ENCODE measurements at regions not wholly inside any gene's neighbourhood (a gene's known extent, or its start where the extent isn't known, plus 50 kb on each side); places are given as distances from the start of the nearest gene placed in this dataset.

DNA sequence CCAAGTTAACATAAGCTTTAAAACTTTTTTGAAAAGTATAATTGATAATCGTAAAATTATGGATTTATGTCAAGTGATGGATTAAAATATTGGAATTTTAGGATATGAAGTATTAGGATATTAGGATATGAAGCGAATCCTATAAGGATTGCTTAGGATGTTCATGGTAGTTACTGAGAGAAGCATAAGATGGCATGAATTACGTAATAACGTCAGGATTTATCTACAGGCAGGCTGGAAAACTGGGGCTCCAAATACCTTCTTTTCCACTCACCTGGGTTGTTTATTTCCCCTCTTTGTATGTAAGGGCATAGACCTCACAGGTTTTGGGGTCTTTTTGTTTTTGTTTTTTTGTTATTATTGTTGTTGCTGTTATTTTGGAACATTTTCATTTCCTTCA, 65.2 kb upstream of the TMEM33 start:
- Histone ChIP-seq H3K9me3 (ENCODE audit: insufficient read depth, low read depth, low read length) (peaks cover 3% of the 10 kb centered on the region), H4K8ac (ENCODE audit: low read depth, low read length) (no peak overlapping the region), H3K4me1 (ENCODE audit: control insufficient read depth in 1 of 2, insufficient read depth in 2 of 2, low read length in 2 of 2) (peaks cover 6 to 8% of the 10 kb centered on the region in 2 experiments), H3K27ac (ENCODE audit: low read depth, low read length) (no peak overlapping the region), H2AK5ac (ENCODE audit: low read length) (no peak overlapping the region), H3K79me1 (ENCODE audit: low read length) (no peaks in the 10 kb centered on the region), H2BK12ac (ENCODE audit: low read length) (no peak overlapping the region), H3K4me3 (ENCODE audit: low read depth, low read length) (no peak overlapping the region), H3K79me2 (ENCODE audit: control insufficient read depth, insufficient read depth, low read length, poor library complexity) (no peaks in the 10 kb centered on the region), H3K27me3 (ENCODE audit: insufficient read depth, low read length) (peaks cover 51% of the 10 kb centered on the region), H4K12ac (ENCODE audit: low read depth, low read length) (no peak overlapping the region), H2BK5ac (ENCODE audit: low read depth, low read length, poor library complexity) (no peak overlapping the region), H4K91ac (ENCODE audit: low read depth, low read length) (no peak overlapping the region), H3K18ac (ENCODE audit: low read length) (no peak overlapping the region), H3K36me3 (ENCODE audit: control insufficient read depth in 1 of 2, insufficient read depth in 2 of 2, low read length in 2 of 2) (no peaks in the 10 kb centered on the region), H3K23ac (ENCODE audit: low read length) (no peak overlapping the region), H2BK120ac (ENCODE audit: insufficient read depth, low read length, poor library complexity) (no peak overlapping the region), H3K9ac (ENCODE audit: low read length) (no peak overlapping the region), H3K4me2 (ENCODE audit: low read length) (no peak overlapping the region), H2AFZ (ENCODE audit: insufficient read depth, low read length, poor library complexity) (no peak overlapping the region), H3K4ac (ENCODE audit: low read depth, low read length) (no peak overlapping the region), H3K14ac (ENCODE audit: low read length) (no peak overlapping the region)
- 100% methylated on average over 2 of the region's 4 CpGs for WGBS (ENCODE audit: extremely low coverage, insufficient coverage, insufficient read length)
- DNase-seq, result no peak

DNA sequence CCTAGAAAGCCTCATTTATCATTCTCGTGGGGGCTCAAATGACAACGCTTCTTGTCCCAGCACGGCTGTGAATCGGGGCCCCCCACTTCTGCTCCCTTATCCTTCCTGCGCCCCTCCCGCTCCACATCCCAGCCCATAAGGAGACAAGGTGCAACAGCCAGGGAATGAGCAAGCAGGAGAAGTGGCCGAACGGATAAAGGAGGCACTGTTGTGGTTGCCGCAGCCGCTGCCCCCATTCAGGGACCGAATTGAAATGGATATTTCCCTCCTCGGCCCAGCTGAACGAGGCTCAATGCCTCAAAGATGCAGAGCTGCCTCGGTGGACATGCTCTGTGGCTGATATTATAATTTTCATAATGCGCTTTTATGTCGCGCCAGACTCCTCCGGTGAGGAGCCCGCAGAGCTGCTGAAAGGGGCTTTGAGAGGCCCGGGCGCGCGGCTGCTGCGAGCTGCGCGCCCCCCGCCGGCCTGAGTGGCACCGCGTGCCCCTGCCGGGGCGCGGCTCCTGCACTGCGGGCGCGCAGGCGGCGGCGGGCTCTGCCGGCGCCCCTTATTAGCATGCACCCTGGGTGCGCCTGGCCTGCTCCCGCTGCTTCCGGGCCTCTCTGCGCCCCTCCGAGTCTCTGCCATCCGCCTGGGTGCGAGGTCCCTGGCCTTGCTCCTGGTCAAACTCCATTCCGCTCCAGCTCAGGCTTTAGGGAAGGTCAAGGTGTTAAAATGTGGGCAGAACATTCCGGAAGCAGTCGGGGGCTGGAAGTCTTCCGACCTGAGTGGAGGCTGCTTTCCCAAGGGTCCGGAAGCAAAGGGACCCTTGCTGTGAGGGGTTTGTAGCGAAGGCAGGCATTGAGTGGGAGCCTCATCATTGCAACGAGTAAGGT, 68.2 kb upstream of the TMEM33 start:
- Histone ChIP-seq H3K36me3 (ENCODE audit: control insufficient read depth in 1 of 2, insufficient read depth in 2 of 2, low read length in 2 of 2) (no peaks in the 10 kb centered on the region), H3K4me3 (ENCODE audit: low read depth, low read length) (no peak overlapping the region), H2AK5ac (ENCODE audit: low read length) (no peak overlapping the region), H4K8ac (ENCODE audit: low read depth, low read length) (no peak overlapping the region), H2BK12ac (ENCODE audit: low read length) (no peak overlapping the region), H3K27ac (ENCODE audit: low read depth, low read length) (no peak overlapping the region), H3K79me1 (ENCODE audit: low read length) (no peaks in the 10 kb centered on the region), H3K14ac (ENCODE audit: low read length) (no peak overlapping the region), H3K18ac (ENCODE audit: low read length) (no peak overlapping the region), H3K4ac (ENCODE audit: low read depth, low read length) (no peak overlapping the region), H3K4me1 (ENCODE audit: control insufficient read depth in 1 of 2, insufficient read depth in 2 of 2, low read length in 2 of 2) (peaks cover 0 to 3% of the 10 kb centered on the region in 2 experiments), H4K91ac (ENCODE audit: low read depth, low read length) (no peak overlapping the region), H3K9me3 (ENCODE audit: insufficient read depth, low read depth, low read length) (peaks cover 3% of the 10 kb centered on the region), H2AFZ (ENCODE audit: insufficient read depth, low read length, poor library complexity) (no peak overlapping the region), H3K27me3 (ENCODE audit: insufficient read depth, low read length) (peaks cover 38% of the 10 kb centered on the region), H4K12ac (ENCODE audit: low read depth, low read length) (no peak overlapping the region), H2BK5ac (ENCODE audit: low read depth, low read length, poor library complexity) (no peak overlapping the region), H3K9ac (ENCODE audit: low read length) (no peak overlapping the region), H3K4me2 (ENCODE audit: low read length) (peak overlapping the region; percentile 57), H2BK120ac (ENCODE audit: insufficient read depth, low read length, poor library complexity) (no peak overlapping the region), H3K79me2 (ENCODE audit: control insufficient read depth, insufficient read depth, low read length, poor library complexity) (no peaks in the 10 kb centered on the region), H3K23ac (ENCODE audit: low read length) (no peak overlapping the region)
- no CpG with 5 or more reads among the region's 55 CpGs for WGBS (ENCODE audit: extremely low coverage, insufficient coverage, insufficient read length)
- DNase-seq, result no peak

DNA sequence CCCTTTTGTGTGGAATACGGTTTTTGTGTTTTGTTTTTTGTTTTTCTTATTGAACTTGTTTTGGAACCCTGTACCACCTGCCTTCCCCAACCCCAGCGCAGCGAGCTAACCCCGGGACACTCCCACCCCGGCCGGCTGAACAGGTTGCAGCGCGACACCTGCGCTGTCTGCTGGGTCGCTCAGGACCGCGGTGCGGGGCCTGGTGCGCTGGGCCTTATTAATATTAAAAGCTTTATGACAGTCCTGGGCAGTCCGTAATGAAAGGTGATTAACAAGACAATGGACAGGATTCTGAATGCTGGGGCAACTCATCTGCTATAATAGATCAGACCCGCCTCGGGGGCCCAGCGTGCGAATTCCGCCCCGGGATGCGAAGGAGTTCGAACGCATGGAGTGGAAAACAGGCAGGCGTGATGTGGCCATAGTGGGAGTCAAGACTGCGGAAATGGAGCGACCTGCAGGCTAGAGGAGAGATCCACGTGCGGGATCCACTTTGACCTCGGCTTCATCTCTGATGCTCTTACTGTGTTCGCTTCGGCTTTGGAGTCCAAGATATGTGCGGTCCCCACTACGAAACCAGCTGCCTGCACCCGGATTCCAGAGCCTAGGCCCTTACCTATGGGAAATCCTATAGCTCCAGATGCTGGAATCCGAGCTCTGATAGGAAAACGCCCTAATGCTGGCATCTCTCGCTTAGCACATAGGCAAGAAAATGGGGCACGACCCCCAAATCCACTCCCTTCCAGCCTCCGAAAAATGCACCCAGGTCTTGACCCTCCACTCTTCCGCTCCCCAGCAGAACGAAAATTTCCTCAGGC, 69.0 kb upstream of the TMEM33 start:
- no peak overlapping the region for H3K23ac ChIP-seq (ENCODE audit: low read length)

DNA sequence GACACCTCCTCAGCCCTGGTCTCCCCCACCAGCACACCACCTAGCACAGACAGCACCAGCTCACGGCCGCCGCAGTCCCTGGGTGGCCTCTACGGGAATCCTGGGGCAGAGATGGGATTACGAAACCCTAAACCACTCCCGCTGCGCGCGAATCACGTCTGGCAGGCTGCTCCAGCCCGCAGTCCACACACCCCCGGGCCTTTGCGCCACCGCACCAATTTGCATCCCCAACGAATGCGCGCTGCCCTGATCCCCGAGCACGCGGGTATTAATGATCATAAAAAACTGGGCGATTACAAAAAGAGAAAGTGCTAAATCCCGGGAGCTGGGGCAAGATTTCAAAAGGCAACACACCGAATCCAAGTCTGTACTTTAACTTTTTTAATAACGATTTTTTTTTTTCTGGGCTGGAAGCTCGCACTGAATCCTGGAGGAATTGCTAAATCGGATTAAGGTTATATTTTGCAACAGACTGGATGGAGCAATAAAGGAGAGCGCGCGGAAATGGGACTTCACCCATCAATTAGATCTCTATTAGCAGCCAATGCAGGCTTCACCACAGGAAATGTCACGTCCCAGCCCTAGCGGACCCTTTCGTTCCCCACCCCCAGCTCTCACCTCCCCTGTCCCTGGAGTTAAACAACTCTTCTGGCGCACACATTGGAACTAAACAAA, 69.8 kb upstream of the TMEM33 start:
- peaks cover 0 to 3% of the 10 kb centered on the region in 2 experiments for H3K4me1 ChIP-seq (ENCODE audit: control insufficient read depth in 1 of 2, insufficient read depth in 2 of 2, low read length in 2 of 2)
- no peak overlapping the region for H3K14ac ChIP-seq (ENCODE audit: low read length)
- peaks cover 3% of the 10 kb centered on the region for H3K9me3 ChIP-seq (ENCODE audit: insufficient read depth, low read depth, low read length)
- no peak overlapping the region for H2BK12ac ChIP-seq (ENCODE audit: low read length)
- H3K36me3 ChIP-seq (ENCODE audit: control insufficient read depth in 1 of 2, insufficient read depth in 2 of 2, low read length in 2 of 2), result no peaks in the 10 kb centered on the region
- no peaks in the 10 kb centered on the region for H3K79me1 ChIP-seq (ENCODE audit: low read length)
- no peak overlapping the region for H4K91ac ChIP-seq (ENCODE audit: low read depth, low read length)
- H3K4me3 ChIP-seq (ENCODE audit: low read depth, low read length), result no peak overlapping the region
- no peaks in the 10 kb centered on the region for H3K79me2 ChIP-seq (ENCODE audit: control insufficient read depth, insufficient read depth, low read length, poor library complexity)
- H4K12ac ChIP-seq (ENCODE audit: low read depth, low read length), result no peak overlapping the region
- peaks cover 38% of the 10 kb centered on the region for H3K27me3 ChIP-seq (ENCODE audit: insufficient read depth, low read length)
- H3K9ac ChIP-seq (ENCODE audit: low read length), result no peak overlapping the region
- H3K23ac ChIP-seq (ENCODE audit: low read length), result no peak overlapping the region
- no peak overlapping the region for H4K8ac ChIP-seq (ENCODE audit: low read depth, low read length)
- no peak overlapping the region for H3K27ac ChIP-seq (ENCODE audit: low read depth, low read length)
- peak; percentile 78 to 79 for DNase-seq
- H3K18ac ChIP-seq (ENCODE audit: low read length), result no peak overlapping the region
- H2AFZ ChIP-seq (ENCODE audit: insufficient read depth, low read length, poor library complexity), result no peak overlapping the region
- no peak overlapping the region for H3K4ac ChIP-seq (ENCODE audit: low read depth, low read length)
- no peak overlapping the region for H3K4me2 ChIP-seq (ENCODE audit: low read length)
- H2BK120ac ChIP-seq (ENCODE audit: insufficient read depth, low read length, poor library complexity), result no peak overlapping the region
- no peak overlapping the region for H2BK5ac ChIP-seq (ENCODE audit: low read depth, low read length, poor library complexity)
- no CpG with 5 or more reads among the region's 33 CpGs for WGBS (ENCODE audit: extremely low coverage, insufficient coverage, insufficient read length)
- H2AK5ac ChIP-seq (ENCODE audit: low read length), result no peak overlapping the region

More for the DNA sequence above, 69.0 kb upstream of the TMEM33 start:
- no peak overlapping the region for H3K4ac ChIP-seq (ENCODE audit: low read depth, low read length)
- H3K9me3 ChIP-seq (ENCODE audit: insufficient read depth, low read depth, low read length), result peaks cover 3% of the 10 kb centered on the region
- no peaks in the 10 kb centered on the region for H3K36me3 ChIP-seq (ENCODE audit: control insufficient read depth in 1 of 2, insufficient read depth in 2 of 2, low read length in 2 of 2)
- no peak overlapping the region for H3K18ac ChIP-seq (ENCODE audit: low read length)
- H2BK120ac ChIP-seq (ENCODE audit: insufficient read depth, low read length, poor library complexity), result no peak overlapping the region
- no peak overlapping the region for H4K12ac ChIP-seq (ENCODE audit: low read depth, low read length)
- H3K9ac ChIP-seq (ENCODE audit: low read length), result no peak overlapping the region
- no peak overlapping the region for H2AK5ac ChIP-seq (ENCODE audit: low read length)
- no peak for DNase-seq
- no peak overlapping the region for H2AFZ ChIP-seq (ENCODE audit: insufficient read depth, low read length, poor library complexity)
- H3K4me2 ChIP-seq (ENCODE audit: low read length), result peak overlapping the region; percentile 57
- H3K27me3 ChIP-seq (ENCODE audit: insufficient read depth, low read length), result peaks cover 38% of the 10 kb centered on the region
- H3K14ac ChIP-seq (ENCODE audit: low read length), result no peak overlapping the region
- no peak overlapping the region for H2BK5ac ChIP-seq (ENCODE audit: low read depth, low read length, poor library complexity)
- WGBS (ENCODE audit: extremely low coverage, insufficient coverage, insufficient read length), result no CpG with 5 or more reads among the region's 42 CpGs
- H3K79me2 ChIP-seq (ENCODE audit: control insufficient read depth, insufficient read depth, low read length, poor library complexity), result no peaks in the 10 kb centered on the region
- H3K27ac ChIP-seq (ENCODE audit: low read depth, low read length), result no peak overlapping the region
- H2BK12ac ChIP-seq (ENCODE audit: low read length), result no peak overlapping the region
- H4K91ac ChIP-seq (ENCODE audit: low read depth, low read length), result no peak overlapping the region
- H4K8ac ChIP-seq (ENCODE audit: low read depth, low read length), result no peak overlapping the region
- H3K4me1 ChIP-seq (ENCODE audit: control insufficient read depth in 1 of 2, insufficient read depth in 2 of 2, low read length in 2 of 2), result peaks cover 0 to 3% of the 10 kb centered on the region in 2 experiments
- H3K4me3 ChIP-seq (ENCODE audit: low read depth, low read length), result no peak overlapping the region
- H3K79me1 ChIP-seq (ENCODE audit: low read length), result no peaks in the 10 kb centered on the region
